Transverse colon (tissue), 3 donors: ENCODE measurements at regions not wholly inside any gene's neighbourhood (a gene's known extent, or its start where the extent isn't known, plus 50 kb on each side); places are given as distances from the start of the nearest gene placed in this dataset.

ENCODE experiments used
- CTCF ChIP-seq, 5 experiments: fragments of 200-600 bp in 3 of 5; fragments of 450-650 bp in 2 of 5; sonication (generic) in 3 of 5; IDR thresholded peaks; 1 replicate in 2 of 5; 2 replicates in 3 of 5; pipeline ENCODE4 v1.5.1; 2016 to 2017; ENCODE audit warnings: antibody characterized with exemption in 5 of 5, inconsistent platforms in 3 of 5, mild to moderate bottlenecking in 2 of 5, moderate library complexity in 1 of 5
- POLR2A ChIP-seq: fragments of 450-650 bp; IDR thresholded peaks from one replicate; pipeline ENCODE4 v1.6.1; 2016; ENCODE audit warnings: antibody characterized with exemption, mild to moderate bottlenecking, moderate library complexity

- TF ChIP-seq POLR2A (no peak), CTCF (IDR thresholded peaks at IDR 0.05) (no peak)
Measured at GRCh38 chr6:113315879-113316278, 541.3 kb upstream of the MARCKS start.
